HG02588 (cell line): ENCODE measurements at regions not wholly inside any gene's neighbourhood (a gene's known extent, or its start where the extent isn't known, plus 50 kb on each side); places are given as distances from the start of the nearest gene placed in this dataset.
"Not testable (repeated sequence)": the region's sequence is repeated elsewhere in the genome, so short reads cannot be mapped to it uniquely, and the experiment has no call there.

ENCODE experiments used
- ATAC-seq: cut with Tn5 transposase; IDR thresholded peaks from one replicate; pipeline ENCODE4 v1.9.1; 2021; ENCODE audit warnings: mild to moderate bottlenecking, moderate library complexity; ENCODE audit not compliant: unreplicated experiment

DNA sequence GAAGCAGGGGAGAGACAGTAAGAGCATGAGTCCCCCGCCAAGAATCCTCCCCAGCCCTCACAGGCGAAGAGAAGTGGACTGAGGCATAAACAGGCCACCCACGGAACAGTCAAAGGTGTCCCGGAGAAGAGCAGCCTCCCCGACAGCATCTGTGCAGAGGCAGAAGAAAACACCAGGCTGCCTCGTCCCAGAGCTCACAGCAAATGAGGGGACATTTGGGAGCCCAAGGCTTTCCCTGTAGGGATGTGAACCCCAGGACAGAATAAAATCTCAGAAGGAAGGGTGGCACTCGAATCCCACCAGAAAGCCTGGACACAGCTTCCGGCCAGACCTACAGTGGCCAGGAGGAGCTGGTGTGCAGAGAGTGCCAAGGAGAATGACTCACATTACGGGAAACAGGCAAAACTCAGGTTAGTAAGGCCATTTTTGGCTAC, 90.4 kb downstream of the DLL1 start:
- no peak for ATAC-seq

DNA sequence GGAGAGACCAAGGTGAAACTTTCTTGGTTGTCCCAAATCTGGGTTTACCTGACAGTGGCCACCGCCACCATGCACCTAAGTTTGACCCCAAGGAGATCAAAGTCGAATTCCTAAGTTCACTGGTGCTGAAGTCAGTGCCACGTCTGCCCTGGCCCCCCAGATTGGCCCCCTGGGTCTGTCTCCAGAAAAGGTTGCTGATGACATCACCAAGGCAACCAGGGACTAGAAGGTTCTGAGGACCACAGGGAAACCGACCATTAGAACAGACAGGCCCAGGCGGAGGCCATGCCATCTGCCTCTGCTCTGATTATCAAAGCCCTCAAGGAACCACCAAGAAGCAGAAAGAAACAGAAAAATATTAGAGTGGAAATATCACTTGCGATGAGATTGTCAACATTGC, 91.2 kb downstream of the DLL1 start:
- no peak for ATAC-seq

DNA sequence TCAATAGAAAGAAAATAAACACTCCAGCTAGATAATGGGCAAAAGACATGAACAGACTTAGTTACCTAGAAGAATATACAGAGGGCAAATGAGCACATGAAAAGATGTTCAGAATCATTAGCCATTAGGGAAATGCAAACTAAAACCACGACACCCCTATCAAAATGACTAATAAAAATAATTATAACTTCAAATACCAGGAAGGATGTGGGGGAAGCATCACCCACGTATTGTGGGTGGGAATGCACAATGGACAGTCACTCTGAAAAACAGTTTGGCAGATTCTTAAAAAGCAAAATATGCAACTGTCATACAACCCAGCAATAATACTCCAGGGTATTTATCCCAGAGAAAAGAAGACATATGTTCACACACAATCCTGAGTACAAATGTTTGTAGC, 92.6 kb downstream of the DLL1 start:
- ATAC-seq, result no peak

DNA sequence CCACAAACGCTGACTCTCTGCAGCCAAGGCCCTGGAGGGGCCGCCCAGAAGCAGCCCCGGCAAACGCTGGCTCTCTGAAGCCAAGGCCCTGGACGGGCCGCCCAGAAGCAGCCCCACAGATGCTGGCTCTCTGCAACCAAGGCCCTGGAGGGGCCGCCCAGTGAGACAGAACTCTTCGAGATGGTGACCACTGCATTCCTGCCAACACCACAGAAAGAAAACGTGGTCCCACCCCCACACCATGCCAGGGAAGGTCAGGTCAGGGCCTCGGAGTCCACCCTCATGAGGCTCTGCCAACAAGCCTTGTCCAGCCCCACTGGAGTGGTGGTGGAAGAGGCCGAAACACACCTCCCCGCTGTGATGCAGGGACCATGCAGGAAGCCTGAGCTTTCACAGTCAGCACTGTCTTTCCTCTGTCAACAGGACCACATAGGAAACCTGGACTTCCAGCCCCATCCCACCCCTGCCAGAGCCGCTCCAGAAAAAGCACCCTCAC, 97.5 kb downstream of the DLL1 start:
- ATAC-seq, result no peak

DNA sequence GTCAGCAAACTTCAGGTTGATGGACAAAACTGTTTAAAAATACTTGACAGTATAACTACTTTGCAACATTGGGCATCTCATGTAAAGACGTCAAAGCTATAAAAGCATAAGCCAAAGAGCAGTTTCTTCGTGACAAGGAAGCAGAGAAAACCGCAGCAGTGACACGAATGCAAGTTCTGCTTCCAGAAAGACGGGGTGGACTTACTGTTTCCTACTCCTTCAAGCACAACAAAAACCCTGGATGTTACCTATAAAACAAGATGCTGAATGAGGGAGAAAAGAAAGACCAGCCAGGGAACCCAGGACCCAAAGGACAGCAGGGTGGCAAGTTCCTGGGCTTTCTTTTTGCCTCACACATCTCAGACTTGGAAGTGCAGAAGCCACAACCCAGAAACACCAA, 98.0 kb downstream of the DLL1 start:
- no peak for ATAC-seq

DNA sequence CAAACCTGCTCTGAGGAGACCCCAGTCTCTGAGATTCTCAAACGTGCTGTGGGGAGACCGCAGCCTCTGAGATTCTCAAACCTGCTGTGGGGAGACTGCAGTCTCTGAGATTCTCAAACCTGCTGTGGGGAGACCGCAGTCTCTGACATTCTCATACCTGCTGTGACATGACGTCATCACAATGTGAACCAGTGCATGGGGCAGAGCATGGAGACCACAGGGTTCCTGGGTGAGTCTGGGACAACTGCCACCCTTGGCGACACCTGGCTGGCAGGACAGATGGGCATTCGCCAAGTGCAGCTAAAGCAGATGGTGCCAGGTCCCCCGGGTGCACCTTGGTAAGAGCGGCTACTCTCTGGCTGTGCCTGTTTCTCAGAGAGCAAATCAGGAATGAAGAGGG, 98.8 kb downstream of the DLL1 start:
- ATAC-seq, result not testable (repeated sequence)

DNA sequence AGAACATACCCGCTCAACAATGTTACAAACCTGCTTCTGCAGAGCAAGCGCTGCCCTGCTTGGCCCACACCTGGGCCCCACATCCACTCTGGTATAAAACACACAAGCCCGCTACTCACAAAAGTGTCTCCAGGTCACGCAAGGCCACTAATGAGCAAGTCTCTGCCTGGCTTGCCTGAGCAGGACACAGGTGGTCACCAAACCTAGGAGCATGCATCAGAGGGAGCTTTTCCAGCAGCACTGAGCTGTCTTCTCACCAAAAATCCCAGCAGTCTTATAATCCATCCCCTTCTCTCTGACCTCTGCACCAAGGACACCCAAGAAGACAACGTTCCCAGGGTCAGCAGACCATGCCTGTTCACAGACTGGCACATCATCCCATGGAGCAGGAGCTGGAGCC, 100.8 kb downstream of the DLL1 start:
- ATAC-seq, result no peak

DNA sequence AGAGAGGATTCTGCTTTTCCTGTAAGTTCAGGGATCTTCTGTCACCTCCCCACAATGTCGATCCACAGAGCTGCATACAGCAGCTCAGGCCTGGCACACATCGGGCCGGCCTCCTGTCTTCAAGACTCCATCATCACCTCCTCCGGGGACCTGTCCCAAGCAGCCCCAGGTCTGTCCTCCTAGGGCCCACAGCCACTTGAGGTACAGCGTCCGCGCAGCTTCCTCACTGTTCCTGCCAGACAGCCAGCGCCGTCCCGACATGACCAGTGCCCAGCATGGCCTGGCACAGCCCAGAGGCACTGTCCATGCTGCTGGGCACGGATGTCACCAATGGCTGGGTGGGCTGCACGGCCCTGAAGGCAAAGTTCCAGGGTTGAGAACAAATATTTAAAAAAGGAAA, 101.6 kb downstream of the DLL1 start:
- no peak for ATAC-seq

DNA sequence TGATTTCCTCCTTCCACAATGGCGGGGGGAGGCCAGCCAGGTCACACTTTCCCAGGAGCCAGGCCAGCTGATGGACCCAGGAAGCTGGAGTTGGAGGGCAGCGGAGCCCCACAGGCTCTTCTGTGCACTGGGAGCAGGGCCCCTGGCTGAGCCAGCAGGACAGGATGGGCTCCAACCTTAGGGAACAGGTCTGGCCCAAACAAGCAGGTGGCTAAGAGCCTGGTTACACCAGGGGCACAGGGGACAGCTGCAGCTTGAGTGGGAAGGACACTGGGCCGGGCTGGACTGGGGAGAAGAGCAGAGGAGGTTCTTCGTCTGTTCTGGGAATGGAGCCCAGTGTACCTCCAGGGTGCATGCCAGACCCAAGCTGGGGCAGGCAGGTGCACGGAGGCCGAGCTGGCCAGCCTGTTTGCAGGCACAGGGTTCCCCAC, 102.3 kb downstream of the DLL1 start:
- ATAC-seq, result no peak

DNA sequence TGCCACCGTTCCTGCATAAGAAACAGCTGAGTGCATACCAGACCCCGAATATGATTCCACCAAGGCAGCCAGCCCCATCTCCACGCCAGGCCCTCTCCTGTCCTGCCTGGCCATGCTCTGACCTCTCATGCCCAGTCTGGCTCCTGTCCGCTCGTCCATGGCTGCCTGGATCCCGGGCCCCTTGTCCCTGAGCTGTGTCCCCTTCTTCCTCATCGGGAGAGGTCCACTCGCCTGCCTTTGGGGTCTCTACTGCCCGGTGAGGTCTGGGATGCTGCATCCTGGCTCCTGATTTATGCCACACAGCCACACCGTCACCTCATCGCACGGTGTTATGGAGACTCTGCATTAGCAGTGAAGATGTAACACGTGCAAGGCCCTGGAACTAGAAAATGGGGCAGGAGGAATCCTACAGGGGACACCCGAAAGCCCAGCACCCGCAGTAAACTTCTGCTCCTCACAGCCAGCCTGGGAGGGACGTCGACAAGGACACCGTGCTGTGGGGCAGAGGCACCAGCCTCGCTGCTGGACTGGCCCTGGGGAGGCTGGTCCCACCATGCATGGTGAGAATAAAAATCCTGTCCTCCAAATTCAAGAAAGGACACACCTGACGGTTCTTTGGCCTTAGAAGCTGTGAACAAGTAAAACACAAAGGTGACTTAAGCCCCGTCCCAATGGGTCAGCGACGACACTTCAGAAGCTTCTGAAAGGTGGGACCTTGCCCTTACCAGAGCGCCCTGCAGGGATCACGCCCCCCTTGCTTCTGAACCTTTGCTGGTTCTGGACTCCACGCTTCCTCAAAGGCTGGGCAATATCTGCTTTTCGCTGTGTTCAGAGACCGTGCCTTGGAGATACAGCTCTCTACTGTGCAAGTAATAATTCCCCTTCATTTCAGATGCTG, 103.0 kb downstream of the DLL1 start:
- ATAC-seq, result no peak

DNA sequence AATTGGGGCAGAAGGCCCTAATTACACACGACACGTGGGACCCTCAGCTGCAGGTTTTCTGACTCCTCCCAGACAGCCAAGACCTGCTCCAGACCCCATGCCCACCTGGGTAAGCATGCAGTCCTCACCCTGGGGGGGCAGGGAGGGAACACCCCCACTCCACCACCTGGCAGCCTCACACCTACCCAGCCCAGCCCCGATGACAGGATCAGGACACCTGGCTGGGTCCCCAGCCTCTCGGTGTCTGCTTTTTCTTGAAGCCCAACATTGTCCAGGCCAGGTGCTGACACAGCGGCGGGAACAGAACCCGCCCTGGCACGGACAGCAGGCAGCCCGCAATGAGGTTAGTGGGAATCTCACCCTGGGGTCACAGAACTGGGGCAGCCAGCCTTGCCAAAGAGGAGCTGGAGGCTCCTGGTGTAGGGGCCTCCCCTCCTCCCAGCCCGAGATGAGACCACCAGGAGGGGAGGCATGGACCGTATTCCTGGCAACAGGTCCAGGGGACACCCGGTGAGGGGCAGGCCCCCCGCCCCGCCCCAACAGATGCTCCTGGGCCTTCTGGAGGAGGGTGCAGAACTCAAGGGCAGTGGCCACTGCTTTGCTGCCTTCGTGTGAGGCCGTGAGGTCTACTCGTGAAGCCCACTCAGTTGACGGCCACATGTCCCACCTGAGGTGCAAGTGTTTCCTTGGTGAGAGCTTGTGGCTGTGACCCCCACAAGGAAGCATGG, 103.8 kb downstream of the DLL1 start:
- no peak for ATAC-seq

DNA sequence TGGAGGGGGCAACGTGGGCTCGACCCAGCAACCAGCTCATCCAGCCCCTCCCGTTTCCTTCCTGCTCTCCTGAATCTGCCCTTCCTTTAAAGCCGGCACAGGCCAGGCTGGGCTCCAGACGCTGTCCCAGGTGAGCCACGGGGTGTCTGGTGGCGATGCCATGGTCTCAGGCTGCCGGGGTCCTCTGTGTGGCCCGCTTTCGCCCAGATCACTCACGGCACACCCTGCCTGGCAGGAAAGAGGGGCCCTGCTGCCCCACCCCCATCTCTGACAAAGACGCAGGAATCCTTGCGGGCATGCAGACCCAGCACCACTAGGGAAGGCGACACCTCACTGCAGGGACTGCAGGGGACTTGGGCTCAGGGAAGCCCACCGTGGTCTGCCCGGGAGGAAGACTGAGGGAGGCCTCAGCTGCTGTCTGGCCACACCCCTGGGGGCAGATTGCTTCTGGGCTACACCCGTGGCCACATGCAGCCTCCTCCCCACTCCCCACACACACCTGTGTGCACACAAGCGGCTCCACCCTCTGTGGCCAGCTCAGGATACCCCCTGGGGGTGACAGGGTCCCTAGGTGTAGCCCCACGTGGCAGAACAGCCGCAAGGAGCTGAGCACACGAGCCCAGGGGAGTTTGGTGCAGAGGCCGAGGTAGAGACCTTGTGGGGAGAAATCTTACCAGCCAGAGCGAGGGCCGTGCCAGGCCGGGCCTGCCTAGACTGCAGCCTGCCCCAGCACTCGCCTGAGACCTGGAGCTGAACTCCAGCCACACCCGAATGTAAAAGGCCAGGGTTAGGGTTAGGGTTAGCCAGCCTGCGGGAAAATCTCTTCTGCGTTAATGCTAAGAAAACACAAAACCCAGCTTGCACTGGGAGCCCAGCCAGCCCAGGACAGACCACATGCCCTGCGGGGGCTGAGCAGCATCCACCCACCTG, 104.6 kb downstream of the DLL1 start:
- ATAC-seq, result no peak

DNA sequence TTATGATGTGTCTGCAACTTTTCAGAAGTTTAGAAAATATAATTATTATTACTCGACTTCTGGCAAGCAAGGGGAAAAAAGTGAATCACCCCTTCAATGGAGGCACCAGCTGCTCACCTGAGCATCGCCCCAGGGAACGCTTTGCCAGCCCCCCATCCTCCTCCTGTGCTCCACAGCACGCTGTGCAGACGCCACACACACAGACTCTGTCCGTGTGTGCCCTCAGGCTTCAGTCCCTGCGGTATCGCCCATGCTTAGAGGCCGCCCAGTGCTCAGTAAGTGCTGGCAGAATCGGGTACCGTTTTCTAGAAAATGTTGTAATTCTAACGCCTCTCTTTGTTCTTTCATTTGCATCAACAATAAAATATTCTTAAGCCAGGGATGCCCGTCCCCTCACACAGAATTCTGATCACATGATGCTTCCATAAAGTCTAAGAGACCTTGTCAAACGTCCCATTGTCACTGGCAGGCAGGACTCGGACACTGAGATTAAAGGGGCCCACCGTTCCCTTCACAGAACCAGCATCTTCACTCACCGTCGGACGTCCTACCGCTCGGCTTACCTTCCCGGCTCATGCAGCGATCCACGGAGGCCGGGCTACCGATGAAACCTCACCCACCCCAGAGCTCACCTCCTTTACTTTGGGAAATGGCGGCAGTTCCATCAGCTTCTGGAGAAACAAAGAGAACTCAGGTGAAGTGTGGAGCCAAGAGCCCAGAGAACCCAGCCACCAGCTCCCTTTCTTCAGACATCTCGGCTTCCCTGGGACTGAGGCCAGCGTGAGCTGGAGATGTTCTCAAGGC, 105.5 kb downstream of the DLL1 start:
- ATAC-seq, result no peak

DNA sequence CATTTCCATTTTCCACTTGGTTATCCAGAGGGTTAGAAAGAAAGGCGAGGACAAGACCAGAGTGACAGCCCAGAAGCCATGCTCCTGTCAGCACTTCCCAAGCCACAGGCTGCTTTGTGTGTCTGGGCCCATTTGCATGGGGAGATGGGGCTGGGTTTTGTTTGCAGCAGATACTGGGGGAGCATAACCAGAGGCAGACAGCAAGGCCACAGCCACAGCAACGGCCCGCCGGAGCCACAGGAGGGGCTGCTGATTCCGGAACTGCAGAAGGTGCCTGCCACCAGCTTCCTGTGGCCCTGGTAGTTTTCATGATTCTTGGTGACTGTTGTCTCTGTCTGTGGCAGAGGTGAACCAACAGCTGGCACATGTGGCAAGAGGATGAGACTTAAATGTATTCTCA, 106.6 kb downstream of the DLL1 start:
- no peak for ATAC-seq

DNA sequence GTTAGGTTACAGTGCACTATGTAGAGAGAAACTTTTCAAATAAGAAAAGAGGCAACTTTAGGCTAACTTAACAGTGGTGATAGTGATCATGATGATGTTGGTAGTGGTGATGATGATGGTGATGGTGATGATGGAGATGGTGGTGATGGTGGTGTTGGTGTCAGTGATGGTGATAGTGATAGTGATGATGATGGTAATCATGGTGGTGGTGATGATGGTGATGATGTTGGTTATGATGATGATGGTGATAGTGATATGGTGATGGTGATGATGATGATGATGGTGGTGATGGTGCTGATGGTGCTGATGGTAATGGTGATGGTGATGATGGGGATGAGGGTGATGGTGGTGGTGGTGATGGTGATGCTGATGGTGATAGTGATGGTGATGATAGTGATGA, 107.4 kb downstream of the DLL1 start:
- no peak for ATAC-seq

DNA sequence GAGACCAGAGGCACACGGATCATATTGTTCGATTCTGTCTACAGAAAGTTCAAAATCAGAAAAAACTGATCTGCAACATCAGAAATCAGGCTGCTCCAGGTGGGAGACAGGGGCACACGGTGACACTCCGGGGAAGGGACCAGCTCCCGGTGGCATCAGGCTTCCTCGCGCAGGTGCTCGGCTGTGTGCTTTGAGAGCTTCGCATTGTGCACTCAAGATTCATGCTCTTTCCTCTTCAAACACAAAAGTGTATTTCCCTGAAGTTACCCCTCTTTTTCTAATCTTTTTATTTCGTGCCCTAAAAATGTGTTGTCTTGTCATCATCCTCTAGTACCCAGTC, 108.1 kb downstream of the DLL1 start:
- no peak for ATAC-seq

DNA sequence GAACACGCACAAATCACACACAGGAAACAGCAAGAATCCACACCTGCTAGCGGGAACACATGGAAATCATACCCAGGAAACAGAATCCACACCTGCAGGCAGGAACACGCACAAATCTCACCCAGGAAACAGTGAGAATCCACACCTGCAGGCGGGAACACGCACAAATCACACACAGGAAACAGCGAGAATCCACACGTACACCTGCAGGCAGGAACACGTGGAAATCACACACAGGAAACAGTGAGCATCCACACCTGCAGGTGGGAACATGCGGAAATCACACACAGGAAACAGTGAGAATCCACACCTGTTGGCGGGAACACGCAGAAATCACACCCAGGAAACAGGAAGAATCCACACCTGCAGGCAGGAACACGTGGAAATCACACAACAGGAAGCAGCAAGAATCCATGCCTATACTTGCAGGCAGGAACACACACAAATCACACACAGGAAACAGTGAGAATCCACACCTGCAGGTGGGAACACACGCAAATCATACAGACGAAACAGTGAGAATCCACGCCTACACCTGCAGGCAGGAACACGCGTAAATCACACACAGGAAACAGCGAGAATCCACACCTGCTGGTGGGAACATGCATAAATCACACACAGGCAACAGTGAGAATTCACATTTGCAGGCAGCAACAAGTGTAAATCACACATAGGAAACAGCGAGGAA, 108.6 kb downstream of the DLL1 start:
- no peak for ATAC-seq

DNA sequence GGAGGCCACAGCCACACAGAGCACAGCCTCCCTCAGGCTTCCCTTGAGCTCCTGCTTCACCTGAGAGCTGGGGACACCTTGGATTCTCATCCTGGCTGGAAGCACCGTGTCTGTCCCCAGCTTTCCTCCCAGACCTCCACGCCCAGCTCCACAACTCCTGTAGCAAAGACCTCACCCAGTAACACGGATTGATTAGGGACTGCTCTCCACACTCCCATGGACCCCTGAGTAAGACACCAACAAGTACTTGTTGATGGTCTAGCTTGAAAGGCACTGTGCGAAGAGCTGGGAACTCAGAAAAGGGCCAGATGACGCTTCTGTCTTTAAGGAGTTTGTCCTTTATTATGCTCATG, 109.6 kb downstream of the DLL1 start:
- no peak for ATAC-seq

DNA sequence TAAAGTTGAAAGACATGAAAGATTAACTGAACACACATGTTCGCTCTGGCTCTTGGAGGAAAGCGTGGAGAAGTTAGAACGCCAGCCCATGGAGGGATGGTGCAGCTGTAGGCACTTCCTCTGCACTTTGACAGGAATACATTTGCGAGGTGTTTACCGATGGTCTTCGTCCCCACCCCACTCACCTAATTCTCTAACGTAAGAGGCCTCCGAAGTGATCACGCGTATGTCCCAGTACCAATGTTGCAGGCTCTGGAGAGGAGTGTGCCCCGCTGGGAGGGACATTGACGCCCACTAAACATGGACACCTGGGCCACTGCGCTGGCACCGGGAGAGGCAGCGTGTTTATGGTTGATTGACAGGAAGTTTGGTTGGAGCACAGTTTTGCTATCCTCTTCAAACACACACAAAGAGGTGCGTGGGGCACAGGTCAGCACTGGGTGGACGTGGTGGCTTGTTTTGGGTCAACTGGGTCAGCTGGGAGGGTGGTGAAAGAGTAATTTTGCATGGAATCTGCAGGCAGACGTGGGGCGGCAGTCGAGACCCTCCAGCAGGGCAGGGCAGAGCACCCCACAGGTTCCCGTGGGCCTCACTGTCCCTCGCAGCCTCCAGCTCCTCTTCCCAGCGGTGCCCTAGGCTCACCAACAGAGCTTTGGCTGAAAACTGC, 110.1 kb downstream of the DLL1 start:
- ATAC-seq, result no peak
